HCT116 (cell line): ENCODE measurements at regions not wholly inside any gene's neighbourhood (a gene's known extent, or its start where the extent isn't known, plus 50 kb on each side); places are given as distances from the start of the nearest gene placed in this dataset.

ENCODE experiments used
- CTCF ChIP-seq, 3 experiments: fragments of 200-600 bp in 1 of 3; sonication (generic) in 1 of 3; IDR thresholded peaks in 2 of 3; conservative IDR thresholded peaks in 1 of 3; 2 replicates each; pipeline ENCODE4 v1.5.1; 2012 to 2017; ENCODE audit warnings: low read depth in 2 of 3, low read length in 2 of 3, antibody characterized with exemption in 1 of 3, borderline replicate concordance in 1 of 3, control low read depth in 1 of 3, mild to moderate bottlenecking in 1 of 3, mixed read lengths in 1 of 3, mixed run types in 1 of 3, moderate library complexity in 1 of 3; ENCODE audit not compliant: insufficient read depth in 1 of 3
- ELF1 ChIP-seq: IDR thresholded peaks from 2 replicates; pipeline ENCODE4 v1.6.1; 2012; ENCODE audit warnings: low read depth, borderline replicate concordance
- EZH2 ChIP-seq: fragments of 200-600 bp; sonication (generic); IDR thresholded peaks from 2 replicates; pipeline ENCODE4 v1.6.1; 2017; ENCODE audit warnings: antibody characterized with exemption, mixed run types
- POLR2A ChIP-seq: IDR thresholded peaks from 2 replicates; pipeline ENCODE4 v1.7.0; 2011; ENCODE audit warnings: borderline replicate concordance; ENCODE audit not compliant: insufficient read depth, insufficient read length; ENCODE audit errors: extremely low read depth
- POLR2AphosphoS5 ChIP-seq: IDR thresholded peaks from 2 replicates; pipeline ENCODE4 v1.6.1; 2011; ENCODE audit warnings: mild to moderate bottlenecking, low read depth, low read length, moderate library complexity
- SP1 ChIP-seq: IDR thresholded peaks from 2 replicates; pipeline ENCODE4 v1.6.1; 2012; ENCODE audit warnings: low read depth
- TCF7L2 ChIP-seq: IDR thresholded peaks from 2 replicates; pipeline ENCODE4 v1.7.0; 2011; ENCODE audit warnings: borderline replicate concordance, inconsistent platforms; ENCODE audit not compliant: insufficient read depth, insufficient read length; ENCODE audit errors: extremely low read depth
- TF ChIP-seq, protein P1 (sequence below): IDR thresholded peaks from 2 replicates; pipeline ENCODE4 v1.6.1; 2012; ENCODE audit warnings: low read depth

DNA sequence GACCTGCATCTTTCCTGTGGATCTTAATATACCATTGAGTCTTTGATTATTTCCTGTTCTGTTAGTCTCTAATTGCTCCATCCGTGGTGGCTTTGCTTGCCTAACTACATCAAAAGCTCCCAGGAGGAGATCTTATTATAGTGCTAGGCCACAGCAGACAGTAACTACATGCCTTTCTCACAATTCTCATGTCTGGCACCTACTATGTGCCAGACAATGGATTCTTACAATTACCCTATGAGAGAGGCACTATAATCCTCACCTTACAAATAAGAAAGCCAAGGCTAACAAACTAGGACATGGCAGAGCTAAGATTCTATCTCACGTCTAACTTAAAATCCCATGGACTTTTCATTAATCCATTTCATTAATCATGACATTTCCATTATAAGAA is 70.3 kb upstream of the TARS1 start:
- no peak for TF ChIP-seq POLR2AphosphoS5
- TF ChIP-seq POLR2A: no peak
- TF ChIP-seq CTCF (IDR thresholded peaks at IDR 0.05 in 2 of 3, conservative IDR thresholded peaks at IDR 0.05 in 1 of 3; ENCODE audit: borderline replicate concordance in 1 of 3, insufficient read depth in 1 of 3, low read depth in 2 of 3, low read length in 2 of 3): no peak
- no peak for TF ChIP-seq TCF7L2
- no peak for TF ChIP-seq EZH2
- TF ChIP-seq ELF1: no peak
- TF ChIP-seq, protein P1, sequence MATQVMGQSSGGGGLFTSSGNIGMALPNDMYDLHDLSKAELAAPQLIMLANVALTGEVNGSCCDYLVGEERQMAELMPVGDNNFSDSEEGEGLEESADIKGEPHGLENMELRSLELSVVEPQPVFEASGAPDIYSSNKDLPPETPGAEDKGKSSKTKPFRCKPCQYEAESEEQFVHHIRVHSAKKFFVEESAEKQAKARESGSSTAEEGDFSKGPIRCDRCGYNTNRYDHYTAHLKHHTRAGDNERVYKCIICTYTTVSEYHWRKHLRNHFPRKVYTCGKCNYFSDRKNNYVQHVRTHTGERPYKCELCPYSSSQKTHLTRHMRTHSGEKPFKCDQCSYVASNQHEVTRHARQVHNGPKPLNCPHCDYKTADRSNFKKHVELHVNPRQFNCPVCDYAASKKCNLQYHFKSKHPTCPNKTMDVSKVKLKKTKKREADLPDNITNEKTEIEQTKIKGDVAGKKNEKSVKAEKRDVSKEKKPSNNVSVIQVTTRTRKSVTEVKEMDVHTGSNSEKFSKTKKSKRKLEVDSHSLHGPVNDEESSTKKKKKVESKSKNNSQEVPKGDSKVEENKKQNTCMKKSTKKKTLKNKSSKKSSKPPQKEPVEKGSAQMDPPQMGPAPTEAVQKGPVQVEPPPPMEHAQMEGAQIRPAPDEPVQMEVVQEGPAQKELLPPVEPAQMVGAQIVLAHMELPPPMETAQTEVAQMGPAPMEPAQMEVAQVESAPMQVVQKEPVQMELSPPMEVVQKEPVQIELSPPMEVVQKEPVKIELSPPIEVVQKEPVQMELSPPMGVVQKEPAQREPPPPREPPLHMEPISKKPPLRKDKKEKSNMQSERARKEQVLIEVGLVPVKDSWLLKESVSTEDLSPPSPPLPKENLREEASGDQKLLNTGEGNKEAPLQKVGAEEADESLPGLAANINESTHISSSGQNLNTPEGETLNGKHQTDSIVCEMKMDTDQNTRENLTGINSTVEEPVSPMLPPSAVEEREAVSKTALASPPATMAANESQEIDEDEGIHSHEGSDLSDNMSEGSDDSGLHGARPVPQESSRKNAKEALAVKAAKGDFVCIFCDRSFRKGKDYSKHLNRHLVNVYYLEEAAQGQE: no peak
- no peak for TF ChIP-seq SP1
